ENCODE measurements at regions not wholly inside any gene's neighbourhood (a gene's known extent, or its start where the extent isn't known, plus 50 kb on each side); places are given as distances from the start of the nearest gene placed in this dataset.

- no peak overlapping the region for H3K27ac Mint-ChIP-seq
- H3K36me3 Mint-ChIP-seq (ENCODE audit: low read depth), result no peaks in the 10 kb centered on the region
- intact Hi-C loops (cut with micrococcal nuclease), result no loop called here
- no peak for DNase-seq
- H3K4me3 Mint-ChIP-seq, result no peak overlapping the region
- H3K27me3 Mint-ChIP-seq, result no peaks in the 10 kb centered on the region
- H3K9me3 Mint-ChIP-seq, result no peaks in the 10 kb centered on the region
- no peaks in the 10 kb centered on the region for H3K4me1 Mint-ChIP-seq
Observed at GRCh38 chr2:128780434-128781080, 461.9 kb upstream of the HS6ST1 start.

GRCh38 chr2:128781166-128781565 lies 462.5 kb upstream of the HS6ST1 start:
- H3K4me3 Mint-ChIP-seq, result no peak overlapping the region
- no peaks in the 10 kb centered on the region for H3K9me3 Mint-ChIP-seq
- no peaks in the 10 kb centered on the region for H3K36me3 Mint-ChIP-seq (ENCODE audit: low read depth)
- H3K27me3 Mint-ChIP-seq, result no peaks in the 10 kb centered on the region
- no peak for DNase-seq
- intact Hi-C loops (cut with micrococcal nuclease), result no loop called here
- H3K27ac Mint-ChIP-seq, result no peak overlapping the region
- no peaks in the 10 kb centered on the region for H3K4me1 Mint-ChIP-seq

- no peaks in the 10 kb centered on the region for H3K4me1 Mint-ChIP-seq
- no peaks in the 10 kb centered on the region for H3K9me3 Mint-ChIP-seq
- no peak overlapping the region for H3K4me3 Mint-ChIP-seq
- H3K27me3 Mint-ChIP-seq, result no peaks in the 10 kb centered on the region
- intact Hi-C loops (cut with micrococcal nuclease), result no loop called here
- H3K27ac Mint-ChIP-seq, result no peak overlapping the region
- no peaks in the 10 kb centered on the region for H3K36me3 Mint-ChIP-seq (ENCODE audit: low read depth)
- DNase-seq, result no peak
Observed at GRCh38 chr2:128781585-128782385, 463.1 kb upstream of the HS6ST1 start.

DNA sequence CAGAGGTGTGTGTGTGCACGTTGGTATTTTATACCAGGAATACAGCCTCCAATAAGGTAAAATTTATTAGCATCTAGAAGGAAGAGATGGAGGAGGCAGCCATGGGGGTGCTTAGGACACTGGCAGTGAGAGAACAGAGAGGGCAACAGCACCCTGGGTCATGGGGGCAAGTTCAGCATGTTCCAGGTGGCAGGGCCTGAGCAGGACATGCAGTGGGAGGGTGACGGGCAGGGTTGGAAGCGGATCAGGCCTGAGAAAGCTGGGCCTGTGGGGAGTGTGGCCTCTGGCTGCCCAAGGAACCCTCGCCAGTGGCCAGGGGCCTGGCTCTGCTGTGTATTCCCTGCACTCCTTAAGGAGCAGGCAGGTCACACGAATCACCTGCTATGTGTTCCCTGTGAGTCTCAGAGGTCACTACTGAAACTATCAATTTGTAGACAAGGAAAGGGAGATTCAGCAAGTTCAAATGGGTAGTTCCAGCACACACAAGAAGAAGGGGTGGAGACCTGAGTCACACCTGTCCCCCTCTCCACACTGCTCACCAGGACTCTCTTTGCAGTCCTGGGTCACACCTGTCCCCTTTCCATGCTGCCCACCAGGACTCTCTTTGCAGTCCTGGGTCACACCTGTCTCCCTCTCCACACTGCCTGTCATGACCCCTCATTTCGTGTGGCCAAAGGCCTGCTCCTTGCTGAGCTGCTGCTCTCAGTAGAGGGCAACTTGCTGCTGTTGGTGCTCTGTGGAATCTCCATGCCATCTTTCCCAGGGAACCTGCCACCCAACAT lies 463.9 kb upstream of the HS6ST1 start:
- no peak for DNase-seq
- Mint-ChIP-seq H3K9me3 (no peaks in the 10 kb centered on the region), H3K36me3 (ENCODE audit: low read depth) (no peaks in the 10 kb centered on the region), H3K4me1 (no peaks in the 10 kb centered on the region), H3K27ac (no peak overlapping the region), H3K4me3 (no peak overlapping the region), H3K27me3 (no peaks in the 10 kb centered on the region)
- intact Hi-C loops (cut with micrococcal nuclease), result no loop called here

- Mint-ChIP-seq H3K27ac (no peak overlapping the region), H3K9me3 (peaks cover under 1% of the 10 kb centered on the region), H3K4me3 (no peak overlapping the region), H3K27me3 (no peaks in the 10 kb centered on the region), H3K4me1 (no peaks in the 10 kb centered on the region), H3K36me3 (ENCODE audit: low read depth) (no peaks in the 10 kb centered on the region)
- intact Hi-C loops (cut with micrococcal nuclease), result no loop called here
- DNase-seq, result no peak
Observed at GRCh38 chr2:128783193-128783671, 464.6 kb upstream of the HS6ST1 start.

GRCh38 chr2:128783896-128784295 lies 465.2 kb upstream of the HS6ST1 start:
- Mint-ChIP-seq H3K9me3 (peaks cover 7% of the 10 kb centered on the region), H3K4me1 (no peaks in the 10 kb centered on the region), H3K4me3 (no peak overlapping the region), H3K36me3 (ENCODE audit: low read depth) (no peaks in the 10 kb centered on the region), H3K27ac (no peak overlapping the region), H3K27me3 (no peaks in the 10 kb centered on the region)
- no peak for DNase-seq
- intact Hi-C loops (cut with micrococcal nuclease), result no loop called here

GRCh38 chr2:128784626-128785306 lies 466.1 kb upstream of the HS6ST1 start:
- H3K27me3 Mint-ChIP-seq, result no peaks in the 10 kb centered on the region
- H3K4me1 Mint-ChIP-seq, result no peaks in the 10 kb centered on the region
- H3K4me3 Mint-ChIP-seq, result no peak overlapping the region
- no peak overlapping the region for H3K27ac Mint-ChIP-seq
- no peak for DNase-seq
- H3K36me3 Mint-ChIP-seq (ENCODE audit: low read depth), result no peaks in the 10 kb centered on the region
- intact Hi-C loops (cut with micrococcal nuclease), result no loop called here
- H3K9me3 Mint-ChIP-seq, result peaks cover 9% of the 10 kb centered on the region

GRCh38 chr2:128786316-128786715 lies 467.6 kb upstream of the HS6ST1 start:
- no peaks in the 10 kb centered on the region for H3K27me3 Mint-ChIP-seq
- intact Hi-C loops (cut with micrococcal nuclease), result no loop called here
- H3K4me1 Mint-ChIP-seq, result no peaks in the 10 kb centered on the region
- H3K27ac Mint-ChIP-seq, result no peak overlapping the region
- peaks cover 9% of the 10 kb centered on the region for H3K9me3 Mint-ChIP-seq
- H3K4me3 Mint-ChIP-seq, result no peak overlapping the region
- DNase-seq, result no peak
- no peaks in the 10 kb centered on the region for H3K36me3 Mint-ChIP-seq (ENCODE audit: low read depth)

GRCh38 chr2:128786741-128787478 lies 468.2 kb upstream of the HS6ST1 start:
- no peaks in the 10 kb centered on the region for H3K36me3 Mint-ChIP-seq (ENCODE audit: low read depth)
- H3K4me3 Mint-ChIP-seq, result no peak overlapping the region
- peaks cover 9% of the 10 kb centered on the region for H3K9me3 Mint-ChIP-seq
- no peaks in the 10 kb centered on the region for H3K27me3 Mint-ChIP-seq
- H3K27ac Mint-ChIP-seq, result no peak overlapping the region
- H3K4me1 Mint-ChIP-seq, result no peaks in the 10 kb centered on the region
- intact Hi-C loops (cut with micrococcal nuclease), result no loop called here
- DNase-seq, result no peak

DNA sequence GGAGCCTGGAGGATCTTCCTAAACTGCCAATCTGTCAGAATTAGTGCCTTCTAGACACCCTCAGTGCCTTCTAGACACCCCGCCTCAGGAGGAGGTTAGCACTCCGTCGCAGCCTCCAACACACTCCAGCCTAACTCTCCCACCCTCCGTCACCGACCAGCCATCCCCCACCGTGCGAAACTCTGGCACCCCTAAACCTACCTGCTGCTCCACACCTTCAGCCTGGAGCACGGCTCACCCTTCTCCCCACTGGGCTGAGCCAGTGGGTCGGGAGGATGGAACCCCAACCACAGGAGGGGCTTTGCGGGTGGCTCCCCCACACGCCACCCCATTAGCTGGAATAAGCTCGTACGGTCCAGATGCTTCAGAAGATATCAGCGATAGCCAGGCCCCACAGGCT lies 468.9 kb upstream of the HS6ST1 start:
- intact Hi-C loops (cut with micrococcal nuclease), result no loop called here
- no peaks in the 10 kb centered on the region for H3K36me3 Mint-ChIP-seq (ENCODE audit: low read depth)
- no peak for DNase-seq
- H3K27ac Mint-ChIP-seq, result no peak overlapping the region
- peaks cover 9% of the 10 kb centered on the region for H3K9me3 Mint-ChIP-seq
- no peaks in the 10 kb centered on the region for H3K4me1 Mint-ChIP-seq
- H3K27me3 Mint-ChIP-seq, result no peaks in the 10 kb centered on the region
- no peak overlapping the region for H3K4me3 Mint-ChIP-seq

DNA sequence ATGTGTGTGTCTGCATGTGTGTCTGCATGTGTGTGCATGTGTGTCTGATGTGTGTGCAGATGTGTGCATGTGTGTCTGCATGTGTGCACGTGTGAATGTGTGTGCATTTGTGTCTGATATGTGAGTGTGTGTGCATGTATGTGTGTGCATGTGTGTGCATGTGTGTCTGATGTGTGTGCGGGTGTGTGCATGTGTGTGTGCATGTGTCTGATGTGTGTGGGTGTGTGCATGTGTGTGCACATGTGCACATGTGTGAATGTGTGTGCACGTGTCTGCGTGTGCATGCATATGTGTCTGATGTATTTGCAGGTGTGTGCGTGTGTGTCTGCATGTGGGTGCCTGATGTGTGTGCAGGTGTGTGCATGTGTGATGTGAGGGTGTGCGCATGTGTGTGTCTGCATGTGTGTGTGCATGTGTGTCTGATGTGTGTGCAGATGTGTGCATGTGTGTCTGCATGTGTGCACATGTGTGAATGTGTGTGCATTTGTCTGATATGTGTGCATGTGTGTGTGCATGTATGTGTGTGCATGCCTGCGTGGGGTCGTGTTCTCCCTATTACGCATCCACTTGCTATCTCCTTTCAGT lies 470.1 kb upstream of the HS6ST1 start:
- no peaks in the 10 kb centered on the region for H3K27me3 Mint-ChIP-seq
- no peak overlapping the region for H3K27ac Mint-ChIP-seq
- DNase-seq, result no peak
- H3K4me3 Mint-ChIP-seq, result no peak overlapping the region
- no peaks in the 10 kb centered on the region for H3K36me3 Mint-ChIP-seq (ENCODE audit: low read depth)
- peaks cover 9% of the 10 kb centered on the region for H3K9me3 Mint-ChIP-seq
- intact Hi-C loops (cut with micrococcal nuclease), result no loop called here
- H3K4me1 Mint-ChIP-seq, result no peaks in the 10 kb centered on the region

- H3K27ac Mint-ChIP-seq, result no peak overlapping the region
Observed at GRCh38 chr2:128789221-128789620, 470.6 kb upstream of the HS6ST1 start.

More at GRCh38 chr2:128789221-128789620, 470.6 kb upstream of the HS6ST1 start:
- DNase-seq, result no peak
- Mint-ChIP-seq H3K9me3 (peaks cover 9% of the 10 kb centered on the region), H3K27me3 (no peaks in the 10 kb centered on the region), H3K4me1 (no peaks in the 10 kb centered on the region), H3K36me3 (ENCODE audit: low read depth) (no peaks in the 10 kb centered on the region), H3K4me3 (no peak overlapping the region)
- intact Hi-C loops (cut with micrococcal nuclease), result no loop called here
